GM19328 (cell line): ENCODE measurements at regions not wholly inside any gene's neighbourhood (a gene's known extent, or its start where the extent isn't known, plus 50 kb on each side); places are given as distances from the start of the nearest gene placed in this dataset.
"Not testable (repeated sequence)": the region's sequence is repeated elsewhere in the genome, so short reads cannot be mapped to it uniquely, and the experiment has no call there.

Source experiments
- ATAC-seq: cut with Tn5 transposase; IDR thresholded peaks from one replicate; pipeline ENCODE4 v1.9.1; 2021; ENCODE audit warnings: mild to moderate bottlenecking, moderate library complexity; ENCODE audit not compliant: unreplicated experiment

- no peak for ATAC-seq
Observed at GRCh38 chr18:59038295-59039039, 101.2 kb upstream of the SEC11C start.

- not testable (repeated sequence) for ATAC-seq
Observed at GRCh38 chr18:59039040-59039320, 100.7 kb upstream of the SEC11C start.

- no peak for ATAC-seq
Observed at GRCh38 chr18:59039449-59039848, 100.2 kb upstream of the SEC11C start.

- no peak for ATAC-seq
Observed at GRCh38 chr18:59040770-59041148, 98.9 kb upstream of the SEC11C start.

- ATAC-seq = no peak
Observed at GRCh38 chr18:59041296-59041695, 98.4 kb upstream of the SEC11C start.

GRCh38 chr18:59041819-59042815 lies 97.6 kb upstream of the SEC11C start:
- no peak for ATAC-seq

- no peak for ATAC-seq
Observed at GRCh38 chr18:59044855-59045254, 94.8 kb upstream of the SEC11C start.

- ATAC-seq = no peak
Observed at GRCh38 chr18:59047321-59048047, 92.2 kb upstream of the SEC11C start.

DNA sequence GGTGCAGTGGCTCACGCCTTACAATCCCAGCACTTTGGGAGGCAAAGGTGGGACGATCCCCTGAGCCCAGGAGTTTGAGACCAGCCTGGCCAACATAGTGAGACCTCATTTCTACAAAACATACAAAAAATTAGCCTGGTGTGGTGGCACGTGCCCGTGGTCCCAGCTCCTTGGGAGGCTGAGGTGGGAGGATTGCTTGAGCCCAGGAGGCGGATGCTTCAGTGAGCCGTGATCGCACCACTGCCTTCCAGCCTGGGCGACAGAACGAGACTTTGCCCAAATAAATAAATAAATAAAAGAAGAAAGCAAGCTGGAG lies 91.7 kb upstream of the SEC11C start:
- no peak for ATAC-seq

- no peak for ATAC-seq
Observed at GRCh38 chr18:59048378-59048777, 91.3 kb upstream of the SEC11C start.

GRCh38 chr18:59049721-59050660 lies 89.7 kb upstream of the SEC11C start:
- no peak for ATAC-seq

DNA sequence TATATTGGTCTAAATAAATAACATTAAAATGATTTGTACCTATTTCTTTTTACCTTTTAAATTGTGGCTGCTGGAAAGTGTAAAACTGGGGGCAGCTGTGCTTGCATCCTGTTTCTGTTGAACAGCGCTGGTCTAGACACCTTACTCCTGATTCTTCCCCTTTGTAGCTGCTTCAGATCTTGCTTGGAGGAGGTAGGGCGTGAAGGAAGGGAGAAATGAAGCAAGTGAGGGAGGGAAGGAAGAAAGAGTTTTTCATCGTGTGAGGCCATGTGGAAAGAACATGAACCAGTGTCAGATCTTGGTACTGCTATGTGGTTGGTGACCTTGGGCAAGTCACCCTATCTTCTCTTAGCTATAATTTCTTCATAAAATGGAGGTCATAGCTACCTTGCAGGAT lies 89.0 kb upstream of the SEC11C start:
- no peak for ATAC-seq

DNA sequence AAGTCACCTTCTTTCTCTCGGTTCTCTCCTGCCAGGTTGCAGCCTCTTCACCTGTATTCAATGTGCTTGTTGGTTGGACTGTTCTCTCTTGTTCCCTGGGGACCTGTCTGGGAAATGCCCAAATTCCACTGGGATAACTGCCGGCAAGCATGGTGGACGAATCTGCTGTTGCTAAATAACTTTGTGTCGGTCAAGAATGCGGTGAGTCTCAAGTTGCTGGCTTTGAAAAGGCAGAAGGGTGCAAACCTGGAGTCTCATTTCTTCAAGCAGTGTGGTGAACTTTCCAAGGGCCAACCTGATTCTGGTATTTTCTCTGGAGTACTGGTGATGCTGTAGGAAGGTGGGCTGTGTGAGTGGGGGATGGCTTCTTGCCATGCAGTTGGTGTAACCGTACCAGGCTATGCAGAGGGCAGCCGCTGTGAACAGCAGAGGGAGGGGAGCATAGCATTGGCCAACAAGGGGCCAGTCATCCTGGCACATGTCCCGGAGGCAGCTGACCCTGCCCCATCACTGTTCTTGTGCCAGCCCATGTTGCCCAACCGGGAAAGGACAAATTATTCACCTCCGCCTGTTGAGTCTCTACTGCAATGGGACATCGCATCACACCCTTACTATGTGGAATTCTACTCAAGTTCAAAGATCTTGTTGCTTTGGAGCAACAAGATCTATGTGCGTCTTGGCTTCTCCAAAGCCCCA lies 88.1 kb upstream of the SEC11C start:
- no peak for ATAC-seq

- no peak for ATAC-seq
Observed at GRCh38 chr18:59052965-59053820, 86.5 kb upstream of the SEC11C start.

DNA sequence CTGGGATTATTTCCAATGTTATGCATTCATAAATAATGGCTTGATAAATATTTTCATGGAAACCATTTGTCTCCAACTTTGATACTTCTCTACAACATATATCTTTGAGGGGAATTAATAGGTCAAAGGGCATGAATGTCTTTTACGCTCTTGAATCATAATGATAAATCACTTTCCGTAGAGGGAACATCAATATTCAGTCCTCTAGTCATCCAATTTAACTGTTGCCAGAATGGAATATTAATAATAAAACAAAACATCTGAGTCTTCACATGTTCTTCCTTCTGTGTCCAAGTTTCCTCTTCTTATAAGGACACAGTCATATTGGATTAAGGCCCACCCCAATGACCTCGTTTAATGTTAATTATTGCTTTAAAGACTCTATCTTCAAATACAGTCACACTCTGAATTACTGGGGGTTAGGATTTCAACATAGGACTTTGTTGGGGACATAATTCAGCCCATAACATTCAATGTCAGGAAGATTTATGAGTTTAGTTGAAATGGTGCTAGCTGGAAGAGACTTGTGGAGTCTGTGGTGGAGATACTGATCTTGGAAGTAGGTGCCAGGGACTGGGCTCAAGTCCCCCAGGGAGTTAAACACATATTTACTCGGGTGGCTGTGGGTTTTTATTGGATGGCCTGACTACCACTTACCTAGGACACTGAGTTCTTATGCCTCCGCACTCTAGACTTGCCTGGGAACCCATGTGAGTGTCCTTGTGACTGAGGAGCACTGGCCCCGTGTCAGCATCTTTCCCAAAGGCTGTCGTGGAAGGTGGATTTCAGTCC lies 85.0 kb upstream of the SEC11C start:
- no peak for ATAC-seq

DNA sequence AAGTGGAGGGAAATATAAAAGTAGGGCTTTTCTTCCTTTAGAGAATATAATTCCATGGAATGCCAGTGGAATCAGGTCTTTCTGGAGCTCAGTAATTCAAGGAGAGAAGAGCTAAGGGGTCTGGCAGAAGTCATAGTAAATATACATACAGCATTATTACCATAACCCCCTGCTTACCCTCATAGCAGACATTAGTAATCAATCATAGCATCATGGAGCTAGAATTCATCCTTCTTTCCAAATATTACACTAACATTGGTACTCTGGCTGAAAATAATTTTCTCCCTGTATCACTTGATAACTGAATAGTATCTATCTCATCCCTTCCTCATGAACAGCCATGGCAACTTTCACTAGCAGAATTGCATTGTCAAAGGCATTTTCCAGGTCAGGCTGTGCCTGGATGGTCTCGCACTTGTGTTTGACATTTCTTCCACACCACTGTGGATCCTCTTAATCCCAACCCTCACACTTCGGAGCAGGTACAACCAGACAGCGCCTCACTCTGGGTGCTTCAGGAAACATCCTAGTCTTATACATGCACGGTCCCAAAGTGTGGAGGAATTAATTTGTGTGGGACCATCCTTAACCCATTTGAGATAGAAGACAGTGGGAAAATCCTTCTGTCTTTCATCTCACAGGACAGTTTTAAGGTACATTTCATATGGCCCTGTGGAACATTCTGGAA lies 84.2 kb upstream of the SEC11C start:
- ATAC-seq = no peak

DNA sequence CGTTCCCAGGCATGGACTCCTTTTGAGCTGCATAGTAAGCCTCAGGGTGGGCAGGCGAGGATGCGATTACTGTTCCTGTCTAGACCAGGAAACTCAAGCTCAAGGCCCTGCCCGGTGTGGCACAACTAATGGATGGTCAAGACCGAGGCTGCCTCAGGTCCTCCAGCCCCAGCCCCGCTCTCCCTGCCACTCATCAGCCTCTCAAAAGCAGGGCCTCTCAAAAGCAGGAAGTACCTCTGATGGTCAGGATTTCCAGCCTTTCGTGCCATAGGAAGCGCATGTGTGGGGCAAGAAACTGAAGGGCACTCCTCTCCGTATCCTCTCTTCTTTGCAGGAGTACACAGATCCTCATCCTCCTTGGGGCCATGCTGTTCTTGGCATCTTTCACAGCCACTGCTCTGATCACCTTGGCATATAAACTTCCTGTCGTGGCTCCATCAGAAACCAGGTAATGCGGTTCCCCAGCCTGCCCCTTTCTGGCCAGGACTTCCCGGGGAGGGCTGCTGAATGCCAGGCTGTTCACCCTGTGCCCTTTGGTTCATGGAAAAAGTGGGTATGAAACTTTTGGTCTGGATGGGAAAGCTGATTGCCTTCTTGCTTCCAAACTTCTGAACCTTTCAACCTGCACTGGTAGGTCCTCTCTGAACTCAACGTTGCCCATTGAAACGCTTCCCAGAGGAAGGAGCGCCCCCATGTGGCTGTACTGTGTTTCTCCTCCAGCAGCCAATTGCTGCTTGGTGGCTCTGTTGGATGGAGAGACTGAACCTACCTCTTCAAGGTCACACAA lies 82.8 kb upstream of the SEC11C start:
- no peak for ATAC-seq
